ENCODE measurements at regions not wholly inside any gene's neighbourhood (a gene's known extent, or its start where the extent isn't known, plus 50 kb on each side); places are given as distances from the start of the nearest gene placed in this dataset.
"Not testable (repeated sequence)": the region's sequence is repeated elsewhere in the genome, so short reads cannot be mapped to it uniquely, and the experiment has no call there.

DNA sequence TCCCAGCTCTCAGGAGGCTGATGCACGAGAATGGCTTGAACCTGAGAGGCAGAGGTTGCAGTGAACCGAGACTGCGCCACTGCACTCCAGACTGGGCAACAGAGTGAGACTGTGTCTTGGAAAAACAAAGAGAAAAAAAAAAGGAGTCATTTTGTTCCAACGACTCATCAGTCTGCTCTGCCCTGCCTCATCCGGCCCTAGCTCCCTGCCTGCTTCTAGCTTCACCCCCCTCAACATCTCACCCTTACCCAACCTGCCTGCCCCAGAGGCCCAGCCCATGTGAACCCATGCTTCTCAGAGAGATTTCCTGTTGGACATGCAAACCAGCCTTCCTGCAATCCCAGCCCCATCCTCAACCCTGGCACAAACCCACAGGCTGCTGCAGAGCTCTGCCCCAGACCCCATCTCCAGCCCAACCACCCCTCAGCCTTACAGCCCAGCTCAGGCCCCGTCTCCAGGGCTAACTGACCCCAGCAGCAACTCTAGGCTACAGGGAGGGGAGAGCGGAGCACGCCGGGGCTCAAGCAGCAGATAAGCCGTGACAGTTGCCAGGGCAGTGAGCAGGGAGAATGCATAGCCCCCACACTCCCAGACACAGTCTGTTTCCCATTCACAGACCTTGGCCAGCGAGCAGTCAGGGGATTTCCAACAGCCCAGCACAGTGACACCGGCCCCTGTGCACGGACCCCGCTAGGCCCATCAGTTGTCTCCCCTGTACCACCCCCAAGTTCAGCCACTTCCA lies 86.0 kb upstream of the KCTD7 start:
- no peak for DNase-seq

GRCh38 chr7:66549466-66549865 lies 79.2 kb upstream of the KCTD7 start:
- DNase-seq: no peak

GRCh38 chr7:66553001-66553400 lies 75.7 kb upstream of the KCTD7 start:
- no peak for DNase-seq

GRCh38 chr7:66553675-66554074 lies 75.0 kb upstream of the KCTD7 start:
- not testable (repeated sequence) for DNase-seq

DNA sequence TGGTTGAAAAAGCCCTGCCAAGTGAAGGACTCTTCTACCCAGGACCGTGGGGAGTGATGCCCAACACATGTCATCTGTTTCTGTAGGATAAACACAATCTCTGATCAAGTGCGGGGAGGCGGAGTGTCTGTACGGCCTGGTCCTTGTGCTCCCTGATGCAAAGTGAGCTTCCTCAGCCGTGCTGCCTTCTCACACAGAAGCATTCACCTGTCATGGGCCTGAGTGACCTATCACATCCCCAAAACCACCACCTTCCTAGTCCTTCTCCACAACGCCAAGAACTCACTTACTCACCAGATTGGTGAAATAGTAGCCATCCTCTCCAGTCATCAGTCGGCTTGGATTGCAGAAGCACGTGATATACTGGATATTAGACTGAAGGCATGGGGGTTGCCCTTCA lies 74.4 kb upstream of the KCTD7 start:
- DNase-seq: not testable (repeated sequence)

DNA sequence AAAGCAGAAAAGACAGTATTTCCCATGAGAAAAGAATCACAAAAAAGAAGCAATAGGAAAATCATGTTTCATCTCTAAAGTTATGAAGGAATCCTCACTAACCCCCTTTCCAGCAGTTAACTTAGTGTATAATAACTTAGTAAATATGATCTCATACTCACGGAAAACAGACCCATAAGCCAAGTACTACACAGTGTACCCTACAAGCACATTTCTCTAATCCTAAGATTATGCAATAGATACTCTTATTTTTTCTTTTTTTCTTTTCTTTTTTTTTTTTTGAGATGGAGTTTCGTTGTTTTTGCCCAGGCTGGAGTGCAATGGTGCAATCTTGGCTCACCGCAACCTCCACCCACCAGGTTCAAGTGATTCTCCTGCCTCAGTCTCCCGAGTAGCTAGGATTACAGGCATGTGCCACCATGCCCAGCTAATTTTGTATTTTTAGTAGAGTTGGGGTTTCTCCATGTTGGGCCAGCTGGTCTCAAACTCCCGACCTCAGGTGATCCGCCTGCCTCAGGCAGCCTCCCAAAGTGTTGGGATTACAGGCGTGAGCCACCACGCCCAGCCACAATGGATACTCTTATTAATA lies 73.7 kb upstream of the KCTD7 start:
- not testable (repeated sequence) for DNase-seq

GRCh38 chr7:66556177-66556548 lies 72.5 kb upstream of the KCTD7 start:
- no peak for DNase-seq

- DNase-seq: no peak
Observed at GRCh38 chr7:66556549-66557213, 72.0 kb upstream of the KCTD7 start.

DNA sequence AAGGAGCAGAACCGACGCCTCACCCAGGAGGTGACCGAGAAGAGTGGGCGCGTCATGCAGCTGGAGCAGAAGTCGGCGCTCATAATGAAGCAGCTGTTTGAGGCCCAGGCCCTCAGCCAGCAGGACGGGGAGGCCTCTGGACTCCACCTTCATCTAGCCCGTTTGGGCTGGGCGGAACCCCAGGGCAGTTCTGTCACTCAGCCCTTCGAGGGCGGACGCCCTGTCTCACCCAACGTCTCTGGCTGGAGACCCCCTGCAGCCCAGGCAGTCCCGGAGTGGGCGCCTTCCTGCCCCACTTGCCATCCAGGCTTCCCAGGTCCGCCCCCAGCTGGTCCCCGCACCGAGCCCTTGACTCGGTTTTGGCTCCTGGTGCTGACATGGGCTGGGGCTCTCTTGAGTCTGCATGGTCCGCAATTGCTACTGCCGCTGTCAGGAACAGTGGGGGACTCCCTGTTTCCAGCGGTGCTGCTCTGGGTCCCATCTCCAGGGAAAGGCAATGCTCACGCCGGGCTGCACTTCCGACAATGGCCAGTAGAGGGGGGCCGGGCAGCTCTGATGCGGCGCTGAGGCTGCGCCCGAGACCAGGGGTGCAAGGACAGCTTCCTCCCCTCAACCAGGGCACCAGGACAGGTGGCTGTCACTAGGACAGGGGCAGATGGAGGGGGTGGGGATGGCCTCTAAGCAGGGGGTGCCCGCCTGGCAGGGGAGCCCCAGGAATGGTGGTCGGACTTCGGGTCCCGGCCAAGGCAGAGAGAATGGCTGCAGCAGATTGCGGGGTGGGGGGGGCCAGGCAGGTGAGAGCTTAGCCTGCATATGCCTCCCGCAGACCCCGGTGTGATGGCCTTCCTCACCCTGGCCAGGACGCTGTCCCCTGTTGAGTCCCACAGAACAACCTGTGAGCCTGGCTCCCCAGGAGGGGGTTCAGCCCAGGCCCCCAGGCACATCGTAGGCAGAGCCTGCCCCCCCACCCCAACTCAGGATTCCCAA lies 71.2 kb upstream of the KCTD7 start:
- peak; percentile 36 to 64 (median 59) for DNase-seq

GRCh38 chr7:66558201-66558641 lies 70.5 kb upstream of the KCTD7 start:
- DNase-seq: no peak

- no peak for DNase-seq
Observed at GRCh38 chr7:66558660-66559465, 69.8 kb upstream of the KCTD7 start.

- DNase-seq: no peak
Observed at GRCh38 chr7:66564045-66564444, 64.6 kb upstream of the KCTD7 start.

- not testable (repeated sequence) for DNase-seq
Observed at GRCh38 chr7:66570179-66570578, 58.5 kb upstream of the KCTD7 start.

GRCh38 chr7:66571568-66571967 lies 57.1 kb upstream of the KCTD7 start:
- DNase-seq: no peak

DNA sequence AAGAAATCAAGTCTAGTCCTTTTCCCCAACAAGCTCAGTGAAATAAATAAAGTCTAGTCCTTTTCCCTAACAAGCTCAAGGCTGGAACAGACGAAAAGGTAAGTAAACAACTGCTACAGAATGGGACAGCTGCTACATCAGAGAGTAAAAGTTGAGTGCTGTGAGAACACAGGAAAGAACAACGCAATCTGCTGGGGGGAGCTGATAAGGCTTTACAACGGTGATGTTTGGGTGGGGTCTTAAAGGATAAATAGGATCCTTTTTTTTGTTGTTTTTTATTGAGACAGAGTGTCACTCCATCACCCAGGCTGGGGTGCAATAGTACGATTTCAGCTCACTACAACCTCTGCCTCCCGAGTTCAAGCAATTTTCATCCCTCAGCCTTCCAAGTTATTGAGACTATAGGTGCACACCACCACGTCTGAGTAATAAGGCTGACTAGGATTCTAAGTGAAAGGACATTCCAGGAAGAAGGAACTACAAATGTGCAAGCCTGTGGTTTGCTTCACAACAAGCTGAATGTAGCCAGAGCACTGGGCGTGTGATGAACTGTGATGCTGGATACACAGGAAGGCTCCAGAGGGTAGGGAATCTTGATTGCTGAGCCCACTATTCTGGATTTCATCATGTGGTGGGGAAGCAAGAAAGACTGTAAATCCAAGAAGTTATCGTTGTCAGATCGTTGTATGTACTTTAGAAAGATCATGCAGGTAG lies 54.7 kb upstream of the KCTD7 start:
- not testable (repeated sequence) for DNase-seq

DNA sequence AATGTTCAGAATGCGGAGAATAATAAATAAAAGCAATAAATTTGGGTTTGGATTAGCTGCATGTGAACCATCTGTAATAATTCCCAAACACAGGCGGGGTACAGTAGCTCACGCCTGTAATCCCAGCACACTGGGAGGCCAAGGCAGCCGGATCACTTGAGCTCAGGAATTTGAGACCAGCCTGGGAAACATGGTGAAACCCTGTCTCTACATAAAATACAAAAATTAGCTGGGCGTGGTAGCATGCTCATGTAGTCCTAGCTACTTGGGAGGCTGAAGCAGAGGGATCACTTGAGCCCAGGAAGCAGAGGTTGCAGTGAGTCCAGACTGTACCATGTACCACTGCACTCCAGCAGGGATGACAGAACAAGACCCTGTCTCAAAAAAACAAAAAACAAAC lies 53.9 kb upstream of the KCTD7 start:
- not testable (repeated sequence) for DNase-seq

GRCh38 chr7:66575398-66575797 lies 53.3 kb upstream of the KCTD7 start:
- peak in 1 of 5 experiments; percentile 53 for DNase-seq

DNA sequence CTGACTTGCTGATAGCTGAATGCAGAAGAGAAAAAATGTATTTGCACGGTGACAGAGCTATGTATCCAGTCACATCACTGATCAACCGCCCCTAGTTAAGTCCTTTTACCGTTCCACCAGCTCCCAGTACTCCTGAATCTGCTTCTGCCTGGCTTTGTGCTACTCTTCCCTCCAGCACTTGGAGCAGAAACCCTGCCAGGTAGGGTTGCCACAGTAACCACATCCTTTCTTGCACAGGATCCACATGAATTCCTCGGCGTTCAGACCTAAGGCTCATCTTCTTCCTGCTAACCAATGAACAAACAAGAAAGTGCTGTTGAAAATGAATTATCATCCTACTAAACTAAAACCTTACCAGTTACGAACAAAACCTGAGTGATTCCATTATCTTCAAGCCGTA lies 52.0 kb upstream of the KCTD7 start:
- no peak for DNase-seq

Measured in T-helper 2 cell (primary cell).